ENCODE measurements at regions not wholly inside any gene's neighbourhood (a gene's known extent, or its start where the extent isn't known, plus 50 kb on each side); places are given as distances from the start of the nearest gene placed in this dataset.

DNA sequence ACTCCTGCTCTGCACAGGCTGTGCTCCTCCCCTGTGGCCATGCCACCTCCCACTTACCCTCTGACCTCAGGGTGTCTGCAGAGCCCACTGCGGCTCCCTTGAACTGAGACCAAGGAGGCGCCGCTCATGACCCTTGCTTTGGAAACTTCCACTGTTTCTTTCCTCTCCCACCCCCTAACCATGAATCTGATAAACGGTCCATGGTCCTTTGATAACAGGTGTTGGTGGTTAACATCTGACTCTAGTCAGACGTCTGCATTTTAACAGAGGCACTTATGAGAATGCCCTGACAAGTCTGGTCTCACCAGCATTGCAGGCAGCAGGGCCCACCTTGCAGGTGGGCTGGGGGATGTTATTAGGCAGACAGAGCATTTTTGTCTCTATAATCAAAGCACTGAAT is 113.6 kb upstream of the APCDD1 start:
- TF ChIP-seq, protein P1, sequence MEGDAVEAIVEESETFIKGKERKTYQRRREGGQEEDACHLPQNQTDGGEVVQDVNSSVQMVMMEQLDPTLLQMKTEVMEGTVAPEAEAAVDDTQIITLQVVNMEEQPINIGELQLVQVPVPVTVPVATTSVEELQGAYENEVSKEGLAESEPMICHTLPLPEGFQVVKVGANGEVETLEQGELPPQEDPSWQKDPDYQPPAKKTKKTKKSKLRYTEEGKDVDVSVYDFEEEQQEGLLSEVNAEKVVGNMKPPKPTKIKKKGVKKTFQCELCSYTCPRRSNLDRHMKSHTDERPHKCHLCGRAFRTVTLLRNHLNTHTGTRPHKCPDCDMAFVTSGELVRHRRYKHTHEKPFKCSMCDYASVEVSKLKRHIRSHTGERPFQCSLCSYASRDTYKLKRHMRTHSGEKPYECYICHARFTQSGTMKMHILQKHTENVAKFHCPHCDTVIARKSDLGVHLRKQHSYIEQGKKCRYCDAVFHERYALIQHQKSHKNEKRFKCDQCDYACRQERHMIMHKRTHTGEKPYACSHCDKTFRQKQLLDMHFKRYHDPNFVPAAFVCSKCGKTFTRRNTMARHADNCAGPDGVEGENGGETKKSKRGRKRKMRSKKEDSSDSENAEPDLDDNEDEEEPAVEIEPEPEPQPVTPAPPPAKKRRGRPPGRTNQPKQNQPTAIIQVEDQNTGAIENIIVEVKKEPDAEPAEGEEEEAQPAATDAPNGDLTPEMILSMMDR (conservative IDR thresholded peaks at IDR 0.05; ENCODE audit: low read length), result no peak
- no peak for TF ChIP-seq EZH2phosphoT487 (IDR thresholded peaks at IDR 0.05; ENCODE audit: borderline replicate concordance)
